NCI-H526 (cell line): ENCODE measurements at regions not wholly inside any gene's neighbourhood (a gene's known extent, or its start where the extent isn't known, plus 50 kb on each side); places are given as distances from the start of the nearest gene placed in this dataset.

Source experiments
- DNase-seq, 2 experiments: peaks; one replicate each; lab custom pipeline; 2025; lab: John Stamatoyannopoulos, UW

DNA sequence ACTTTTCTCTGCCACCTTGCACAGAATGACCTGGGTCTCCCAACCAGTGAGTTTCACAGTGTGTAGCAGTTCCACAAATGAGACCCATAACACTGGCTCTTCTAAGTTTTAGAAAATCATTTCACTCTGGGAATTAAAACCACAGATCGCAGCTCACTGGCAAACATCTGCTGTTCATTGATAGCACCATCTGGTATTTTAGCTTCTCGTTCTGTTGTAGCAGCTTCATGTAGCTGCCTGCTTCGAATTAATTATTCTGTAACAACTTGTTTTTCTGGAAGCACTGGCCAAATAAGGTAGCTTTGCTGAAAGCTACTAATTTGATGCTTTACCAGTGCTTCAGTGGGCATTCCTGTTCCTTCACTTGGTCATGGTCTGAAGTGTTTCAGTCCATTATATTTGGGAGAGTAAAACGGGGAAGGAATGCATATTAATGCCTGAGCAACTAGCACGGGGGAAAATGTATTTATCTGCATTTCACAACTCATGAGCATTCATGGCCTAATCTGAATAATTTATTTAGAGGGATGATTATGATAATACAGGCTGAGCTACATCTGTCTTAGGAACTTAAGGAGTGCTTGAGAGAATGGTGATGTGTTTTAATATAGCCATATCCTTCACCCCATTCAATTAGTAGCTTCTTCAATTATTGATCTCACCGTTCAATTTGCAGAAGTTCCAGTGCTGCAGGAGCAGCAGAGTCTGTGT lies 447.4 kb downstream of the XPNPEP1 start:
- no peak for DNase-seq

GRCh38 chr10:109474812-109475211 lies 448.5 kb downstream of the XPNPEP1 start:
- DNase-seq, result no peak

DNA sequence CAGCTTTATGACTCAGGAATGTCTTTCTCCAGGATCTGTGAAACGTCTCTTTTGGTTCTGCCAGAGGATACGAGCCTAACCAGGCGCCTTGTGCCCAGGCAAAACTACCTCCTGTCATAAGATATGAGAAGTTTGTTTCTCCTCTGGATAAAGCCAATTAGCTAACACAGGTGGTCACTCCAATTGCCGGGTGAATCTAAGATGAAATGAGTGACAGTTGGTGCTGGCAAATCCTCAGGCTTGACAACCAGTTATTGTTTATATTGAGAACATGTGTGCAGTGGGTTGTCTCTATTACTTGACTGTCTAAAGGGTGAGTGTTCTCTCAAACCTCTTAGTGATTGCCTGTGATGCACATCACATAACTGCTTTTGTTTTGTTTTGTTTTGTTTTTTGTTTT lies 449.1 kb downstream of the XPNPEP1 start:
- no peak for DNase-seq

- no peak for DNase-seq
Observed at GRCh38 chr10:109467551-109467950, 455.8 kb downstream of the XPNPEP1 start.

- DNase-seq, result no peak
Observed at GRCh38 chr10:109464949-109465348, 458.4 kb downstream of the XPNPEP1 start.

- no peak for DNase-seq
Observed at GRCh38 chr10:109457302-109457638, 466.0 kb downstream of the XPNPEP1 start.

GRCh38 chr10:109456566-109457301 lies 466.6 kb downstream of the XPNPEP1 start:
- no peak for DNase-seq

DNA sequence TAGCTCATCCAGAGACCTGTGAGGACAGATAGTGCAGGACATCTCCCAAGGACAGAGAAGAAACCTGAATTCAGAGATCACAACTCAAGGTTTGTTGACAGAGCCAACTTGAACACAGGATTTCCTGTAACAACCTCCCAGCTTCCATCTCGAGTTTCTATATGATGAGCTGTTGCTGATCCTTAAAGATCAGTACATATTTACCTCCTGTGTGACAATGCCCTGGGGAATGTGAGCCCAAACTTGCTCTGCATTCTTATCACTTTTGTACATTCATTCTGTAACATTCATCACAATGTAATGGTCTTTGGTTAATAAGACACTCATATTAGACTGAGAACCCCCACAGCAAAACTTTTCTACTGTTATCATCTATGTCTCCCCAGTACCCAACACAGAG lies 468.6 kb downstream of the XPNPEP1 start:
- DNase-seq, result no peak

GRCh38 chr10:109451879-109452278 lies 471.4 kb downstream of the XPNPEP1 start:
- peak in 1 of 2 experiments; percentile 0 for DNase-seq

- no peak for DNase-seq
Observed at GRCh38 chr10:109450702-109451101, 472.6 kb downstream of the XPNPEP1 start.

DNA sequence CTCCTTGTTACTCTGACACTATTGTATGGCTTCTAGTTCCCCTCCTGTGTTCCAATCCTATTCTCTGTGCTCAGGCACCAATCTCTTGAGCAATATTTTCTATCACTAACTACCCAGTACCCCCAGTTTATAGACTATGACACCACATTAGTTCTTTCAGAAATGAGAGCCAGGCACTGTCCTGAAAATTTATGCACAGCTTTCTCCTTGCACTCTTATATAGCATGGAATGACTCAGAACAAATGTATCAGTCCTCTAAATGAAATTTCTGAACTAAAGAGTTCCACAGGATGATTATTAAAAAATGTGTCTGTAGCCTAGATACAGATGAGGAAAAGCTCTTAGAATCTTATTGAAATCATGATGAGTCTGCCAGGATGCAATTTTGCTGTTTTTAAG lies 489.9 kb downstream of the XPNPEP1 start:
- no peak for DNase-seq

DNA sequence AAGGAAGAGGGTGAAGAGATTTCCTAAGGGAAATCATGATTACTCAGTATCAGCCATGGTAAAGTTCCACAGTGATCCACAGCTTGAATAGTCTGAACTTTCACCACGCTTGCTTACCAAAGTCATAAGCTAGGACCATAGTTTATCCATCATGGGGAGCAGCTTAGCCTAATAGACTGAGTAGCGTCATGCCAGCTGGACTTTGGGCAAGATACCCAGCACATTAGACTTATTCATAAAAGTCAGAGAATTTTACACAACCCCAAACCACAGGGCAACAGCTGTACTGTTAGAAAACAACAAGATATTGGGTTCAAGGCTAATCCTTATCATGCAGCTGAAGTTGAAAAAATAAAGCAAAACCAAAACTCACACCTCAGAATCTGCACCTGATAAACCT lies 491.0 kb downstream of the XPNPEP1 start:
- DNase-seq, result no peak

- no peak for DNase-seq
Observed at GRCh38 chr10:109430799-109431198, 492.5 kb downstream of the XPNPEP1 start.

GRCh38 chr10:109430043-109430760 lies 493.1 kb downstream of the XPNPEP1 start:
- no peak for DNase-seq

DNA sequence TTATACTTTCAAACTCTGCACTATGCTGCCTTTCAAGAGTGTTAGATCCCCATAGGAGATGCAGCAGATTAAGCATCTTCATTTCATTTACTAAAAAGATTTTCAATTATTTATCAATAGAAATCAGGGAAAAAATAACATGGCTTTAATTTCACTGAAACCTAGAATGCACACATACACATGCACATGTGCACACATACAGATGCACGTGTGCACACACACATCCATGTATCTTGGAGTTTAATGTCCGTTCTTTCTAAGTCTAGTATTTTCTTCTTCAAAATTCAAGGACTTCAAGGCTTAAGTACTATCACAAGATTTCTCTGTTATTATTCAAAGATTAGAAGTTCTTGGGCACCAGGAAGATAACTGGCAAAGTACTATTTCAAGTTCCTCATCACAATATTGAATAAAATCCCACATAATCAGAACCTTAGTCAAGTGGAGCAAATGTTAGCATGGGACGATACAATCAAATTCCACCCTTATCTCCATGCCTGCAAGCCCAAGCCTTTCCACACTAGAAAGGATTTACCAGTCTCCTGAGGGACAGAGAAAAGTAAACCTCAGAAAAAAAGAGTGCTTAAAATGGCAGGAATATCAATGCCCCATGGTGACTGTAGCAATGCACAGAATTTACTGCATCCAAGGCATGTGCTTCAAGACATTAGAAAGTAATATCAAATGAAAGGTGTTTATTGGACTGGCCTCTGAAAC lies 494.4 kb downstream of the XPNPEP1 start:
- DNase-seq, result no peak

GRCh38 chr10:109427411-109427810 lies 495.9 kb downstream of the XPNPEP1 start:
- DNase-seq, result no peak

DNA sequence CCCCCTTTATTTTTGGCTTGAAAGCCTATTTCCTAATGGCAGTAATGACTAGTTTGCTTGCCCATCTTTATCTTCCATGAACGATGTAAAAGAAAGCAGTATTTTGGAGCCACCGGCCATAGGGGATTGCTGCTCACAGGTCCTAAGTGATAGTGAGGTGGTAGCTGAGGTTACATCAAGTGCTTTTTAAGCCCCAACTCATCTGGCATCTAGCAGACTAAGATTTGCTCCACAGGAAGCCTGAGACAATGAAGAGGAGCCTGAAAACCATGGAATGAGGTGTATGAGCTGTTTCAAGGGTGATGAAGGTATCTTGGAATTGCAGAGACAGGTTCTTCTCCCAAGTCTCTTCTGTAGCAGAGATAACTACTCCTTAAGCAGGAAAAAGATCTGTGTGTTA lies 496.3 kb downstream of the XPNPEP1 start:
- DNase-seq, result no peak

DNA sequence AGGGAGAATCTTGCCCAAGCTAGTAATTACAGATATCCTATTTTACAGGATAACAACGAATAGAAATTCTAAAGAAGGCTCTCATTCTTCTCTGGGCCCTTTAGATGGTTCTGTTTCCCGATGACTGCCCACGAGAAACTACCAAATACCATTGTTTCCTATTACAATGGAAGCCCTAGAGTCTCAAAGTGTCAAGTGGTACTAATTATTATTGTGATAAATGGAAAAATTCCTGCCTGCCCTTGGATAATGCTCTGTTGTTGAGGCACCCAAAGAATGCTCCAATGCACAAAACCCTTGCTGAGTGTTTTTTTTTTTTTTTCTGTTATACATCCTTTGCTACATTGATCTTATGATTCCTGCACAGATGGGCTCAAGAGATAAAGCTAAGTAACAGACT lies 504.5 kb downstream of the XPNPEP1 start:
- DNase-seq, result no peak

- no peak for DNase-seq
Observed at GRCh38 chr10:109417803-109418202, 505.5 kb downstream of the XPNPEP1 start.

- no peak for DNase-seq
Observed at GRCh38 chr10:109412353-109412752, 511.0 kb downstream of the XPNPEP1 start.

- DNase-seq, result no peak
Observed at GRCh38 chr10:109411917-109412316, 511.4 kb downstream of the XPNPEP1 start.

GRCh38 chr10:109405338-109405737 lies 518.0 kb downstream of the XPNPEP1 start:
- no peak for DNase-seq
